K562 (cell line): ENCODE measurements at regions not wholly inside any gene's neighbourhood (a gene's known extent, or its start where the extent isn't known, plus 50 kb on each side); places are given as distances from the start of the nearest gene placed in this dataset.

Experiments used
- ATAC-seq: fragments of 200-7000 bp; cut with Tn5 transposase; 3 replicates; pipeline ENCODE4 v1.9.1; 2020; ENCODE audit warnings: moderate library complexity
- BruUV-seq: library from RNA; stranded (reverse); fragments of 400-500 nt; replicated peaks from 2 replicates; lab custom pipeline; 2021; lab: Mats Ljungman, UMichigan
- CTCF ChIA-PET: fragments of 300-600 bp; formaldehyde crosslinking; extraction: SDS; loops from one replicate; lab custom pipeline; 2021; ENCODE audit warnings: low intra/inter-chr PET ratio; lab: Yijun Ruan, JAX
- POLR2A ChIA-PET: fragments of 300-600, 350-650 bp; sonication (Branson Sonifier 250); formaldehyde crosslinking; extraction: SDS; loops from one replicate; lab custom pipeline; 2021; ENCODE audit warnings: antibody characterized with exemption, inconsistent platforms; lab: Yijun Ruan, JAX
- DNase-seq, 4 experiments: peaks; one replicate each; pipeline versions ENCODE4 v3.0.0 to v3.0.0-alpha.2; 2011 to 2018; ENCODE audit warnings: low spot score in 3 of 4, mixed read lengths in 3 of 4; ENCODE audit errors: extremely low read depth in 1 of 4
- FAIRE-seq: peaks from 2 replicates; lab custom pipeline; 2011; peaks lifted over from hg19 to GRCh38; lab: Jason Lieb, UNC
- H2AFZ ChIP-seq: 2 replicates; pipeline ENCODE4 v1.6.0; 2011; ENCODE audit warnings: low read depth, low read length, control low read depth, inconsistent platforms
- H3K27ac ChIP-seq: fragments of 200-600 bp; 3 replicates; pipeline ENCODE4 v1.8.0; 2011; ENCODE audit warnings: low read depth, mild to moderate bottlenecking, control low read depth, inconsistent platforms, low read length, moderate library complexity, mixed read lengths; ENCODE audit errors: extremely low read depth
- H3K27me3 ChIP-seq, 2 experiments: fragments of 300-600 bp in 1 of 2; 2 replicates in 1 of 2; 3 replicates in 1 of 2; pipeline versions ENCODE4 v1.6.0 to v1.8.0; 2011; ENCODE audit warnings: inconsistent platforms in 2 of 2, low read length in 2 of 2, mild to moderate bottlenecking in 1 of 2, mixed read lengths in 1 of 2, moderate library complexity in 1 of 2; ENCODE audit not compliant: control insufficient read depth in 2 of 2, insufficient read depth in 2 of 2
- H3K36me3 ChIP-seq: fragments of 300-600 bp; 3 replicates; pipeline ENCODE4 v1.8.0; 2011; ENCODE audit warnings: mild to moderate bottlenecking, low read length, inconsistent platforms; ENCODE audit not compliant: control insufficient read depth, insufficient read depth
- H3K4me1 ChIP-seq, 2 experiments: fragments of 200-600 bp in 1 of 2; replicated peaks in 1 of 2; 2 replicates in 1 of 2; 3 replicates in 1 of 2; pipeline versions ENCODE4 v1.5.1 to v1.8.0; 2011; ENCODE audit warnings: inconsistent platforms in 2 of 2, low read length in 2 of 2, mild to moderate bottlenecking in 1 of 2, mixed read lengths in 1 of 2, moderate library complexity in 1 of 2; ENCODE audit not compliant: control insufficient read depth in 2 of 2, insufficient read depth in 2 of 2
- H3K4me2 ChIP-seq: 2 replicates; pipeline ENCODE4 v1.6.1; 2011; ENCODE audit warnings: low read length, control low read depth, inconsistent platforms, mixed read lengths; ENCODE audit not compliant: insufficient read depth
- H3K4me3 ChIP-seq: fragments of 200-600 bp; sonication (generic), shearing (Covaris generic); 2 replicates; pipeline ENCODE4 v1.5.1; 2016; ENCODE audit warnings: control low read depth, inconsistent platforms
- H3K79me2 ChIP-seq: fragments of 200-600 bp; 3 replicates; pipeline ENCODE4 v1.8.0; 2011; ENCODE audit warnings: low read length, inconsistent platforms; ENCODE audit not compliant: control insufficient read depth, insufficient read depth
- H3K9ac ChIP-seq, 2 experiments: 2 replicates each; pipeline versions ENCODE4 v1.6.0 to v1.6.1; 2011; ENCODE audit warnings: low read depth in 2 of 2, low read length in 2 of 2, control low read depth in 1 of 2, inconsistent platforms in 1 of 2, mild to moderate bottlenecking in 1 of 2, mixed read lengths in 1 of 2; ENCODE audit not compliant: insufficient read depth in 1 of 2
- H3K9me1 ChIP-seq: one replicate; pipeline ENCODE4 v1.6.0; 2011; ENCODE audit warnings: inconsistent platforms, mild to moderate bottlenecking, low read length, moderate library complexity; ENCODE audit not compliant: control insufficient read depth, insufficient read depth
- H3K9me3 ChIP-seq: replicated peaks from 2 replicates; pipeline ENCODE4 v1.5.1; 2011; ENCODE audit warnings: low read depth, low read length, inconsistent platforms; ENCODE audit not compliant: control insufficient read depth, insufficient read depth
- H4K20me1 ChIP-seq: replicated peaks from 2 replicates; pipeline ENCODE4 v1.6.1; 2011; ENCODE audit warnings: low read length, inconsistent platforms, mixed read lengths; ENCODE audit not compliant: control insufficient read depth, insufficient read depth
- BRF2 ChIP-seq: IDR thresholded peaks from 3 replicates; pipeline ENCODE4 v1.6.1; 2011; ENCODE audit warnings: borderline replicate concordance, mild to moderate bottlenecking; ENCODE audit not compliant: insufficient read length, insufficient read depth
- HLTF ChIP-seq: fragments of 450-650 bp; IDR thresholded peaks from 2 replicates; pipeline ENCODE4 v1.6.1; 2016
- RB1 ChIP-seq: fragments of 450-650 bp; IDR thresholded peaks from 2 replicates; pipeline ENCODE4 v1.6.1; 2017; ENCODE audit warnings: low read depth, mild to moderate bottlenecking
- SAFB ChIP-seq: fragments of 200-400 bp; formaldehyde crosslinking; IDR thresholded peaks from 2 replicates; pipeline ENCODE4 v1.6.1; 2017; ENCODE audit warnings: low read depth, low read length, borderline replicate concordance
- TRIM24 ChIP-seq, 2 experiments: fragments of 450-650 bp; IDR thresholded peaks; 2 replicates each; pipeline ENCODE4 v1.6.1; 2016
- ZC3H8 ChIP-seq: fragments of 450-650 bp; IDR thresholded peaks from 2 replicates; pipeline ENCODE4 v1.6.1; 2017
- ZNF253 ChIP-seq: fragments of 250-450 bp; sonication (Bioruptor Pico); conservative IDR thresholded peaks from 2 replicates; pipeline ENCODE4 v1.6.1; 2021; ENCODE audit warnings: mild to moderate bottlenecking
- ZNF263 ChIP-seq: sonication (generic); formaldehyde crosslinking; IDR thresholded peaks from 2 replicates; pipeline ENCODE4 v1.8.0; 2022; ENCODE audit warnings: mild to moderate bottlenecking, missing genetic modification reagents, borderline replicate concordance
- ZNF311 ChIP-seq: fragments of 250-450 bp; sonication (Bioruptor Pico); IDR thresholded peaks from 2 replicates; pipeline ENCODE4 v1.4.0; 2020; ENCODE audit warnings: mild to moderate bottlenecking, moderate library complexity
- WGBS: fragments of 100-300 bp; shearing (Covaris generic); methylation state at CpG from one replicate; pipeline ENCODE4 v1.1.6; 2016; ENCODE audit warnings: low coverage, mixed read lengths; ENCODE audit not compliant: insufficient coverage; ENCODE audit errors: missing lambda C conversion rate; 5-methylcytosine and 5-hydroxymethylcytosine counted together
- in situ Hi-C: fragments of 300-500 bp; cut with MboI; formaldehyde crosslinking; loops from 4 replicates; pipeline ENCODE4 v1.15.0; 2018; ENCODE audit warnings: inconsistent platforms, mixed read lengths
- intact Hi-C: fragments of 100-400 bp; cut with micrococcal nuclease; formaldehyde crosslinking; loops from 2 replicates; pipeline ENCODE4 v1.14.2; 2022
- TF ChIP-seq, protein P1 (sequence below): sonication (generic); IDR thresholded peaks from 2 replicates; pipeline ENCODE4 v1.6.1; 2016

- no peaks in the 10 kb centered on the region for H3K9me1 ChIP-seq
- H3K4me3 ChIP-seq: no peak overlapping the region
- TF ChIP-seq ZNF253 (CRISPR knock-in tag): no peak
- no peak for TF ChIP-seq BRF2
- TF ChIP-seq ZC3H8: no peak
- TF ChIP-seq, protein P1, sequence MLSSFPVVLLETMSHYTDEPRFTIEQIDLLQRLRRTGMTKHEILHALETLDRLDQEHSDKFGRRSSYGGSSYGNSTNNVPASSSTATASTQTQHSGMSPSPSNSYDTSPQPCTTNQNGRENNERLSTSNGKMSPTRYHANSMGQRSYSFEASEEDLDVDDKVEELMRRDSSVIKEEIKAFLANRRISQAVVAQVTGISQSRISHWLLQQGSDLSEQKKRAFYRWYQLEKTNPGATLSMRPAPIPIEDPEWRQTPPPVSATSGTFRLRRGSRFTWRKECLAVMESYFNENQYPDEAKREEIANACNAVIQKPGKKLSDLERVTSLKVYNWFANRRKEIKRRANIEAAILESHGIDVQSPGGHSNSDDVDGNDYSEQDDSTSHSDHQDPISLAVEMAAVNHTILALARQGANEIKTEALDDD: no peak
- TF ChIP-seq RB1: no peak
- no peak for TF ChIP-seq HLTF
- TF ChIP-seq ZNF263: no peak
- TF ChIP-seq ZNF311 (CRISPR knock-in tag): no peak
- TF ChIP-seq TRIM24 (IDR thresholded peaks at IDR 0.05): no peak
- no peak for TF ChIP-seq SAFB
- ATAC-seq (no peak), FAIRE-seq (no peak), DNase-seq (no peak)
- no TSS peak for BruUV-seq
- H3K79me2 ChIP-seq: no peaks in the 10 kb centered on the region
- H3K4me1 ChIP-seq: no peaks in the 10 kb centered on the region; a peak in 1 of 5 replicates
- H3K36me3 ChIP-seq: no peaks in the 10 kb centered on the region
- H2AFZ ChIP-seq: no peak overlapping the region
- intact Hi-C loops: no loop called here
- in situ Hi-C loops: no loop called here
- WGBS: 2% methylated on average over 7 of the region's 7 CpGs
- H4K20me1 ChIP-seq: no peaks in the 10 kb centered on the region
- H3K27me3 ChIP-seq: peaks cover 28 to 39% of the 10 kb centered on the region in 2 experiments
- H3K9me3 ChIP-seq: no peaks in the 10 kb centered on the region
- no peak overlapping the region for H3K4me2 ChIP-seq
- no peak overlapping the region for H3K27ac ChIP-seq
- ChIA-PET POLR2A (interaction anchor here (0.6 kb wide), 1 partner anchor 22 kb away, joined by 4 read pairs; no protein-coding TSS in a partner anchor), CTCF (no interaction called here)
- H3K9ac ChIP-seq: no peak overlapping the region
Observed at GRCh38 chr3:43206105-43206504, 80.2 kb upstream of the SNRK start.
